CD14-positive monocyte (primary cell): ENCODE measurements at regions not wholly inside any gene's neighbourhood (a gene's known extent, or its start where the extent isn't known, plus 50 kb on each side); places are given as distances from the start of the nearest gene placed in this dataset.

Experiments
- DNase-seq, 3 donors: peaks; one replicate each; pipeline ENCODE4 v3.0.0-alpha.2; 2011 to 2022
- H2AFZ ChIP-seq: 2 replicates; pipeline ENCODE4 v1.6.0; 2012; ENCODE audit warnings: mild to moderate bottlenecking, low read depth, low read length, inconsistent platforms; ENCODE audit not compliant: insufficient read depth, poor library complexity, severe bottlenecking
- H3K27ac ChIP-seq, 2 donors: 1 replicate in 1 of 2; 2 replicates in 1 of 2; pipeline ENCODE4 v1.5.1; 2012 to 2013; ENCODE audit warnings: low read length in 2 of 2, control low read depth in 1 of 2, inconsistent platforms in 1 of 2, low read depth in 1 of 2, mild to moderate bottlenecking in 1 of 2
- H3K27me3 ChIP-seq, 2 donors: one replicate each; pipeline versions ENCODE4 v1.6.0 to v1.6.1; 2011 to 2013; ENCODE audit warnings: low read length in 2 of 2; ENCODE audit not compliant: control insufficient read depth in 2 of 2, insufficient read depth in 2 of 2
- H3K36me3 ChIP-seq, 2 donors: replicated peaks in 1 of 2; 1 replicate in 1 of 2; 2 replicates in 1 of 2; pipeline versions ENCODE4 v1.5.1 to v1.6.1; 2012 to 2013; ENCODE audit warnings: low read length in 2 of 2, control low read depth in 1 of 2, inconsistent platforms in 1 of 2, mild to moderate bottlenecking in 1 of 2; ENCODE audit not compliant: insufficient read depth in 2 of 2, control insufficient read depth in 1 of 2
- H3K4me1 ChIP-seq, 2 donors: 1 replicate in 1 of 2; 2 replicates in 1 of 2; pipeline versions ENCODE4 v1.5.1 to v1.6.1; 2012 to 2013; ENCODE audit warnings: low read length in 2 of 2, control low read depth in 1 of 2, inconsistent platforms in 1 of 2, mild to moderate bottlenecking in 1 of 2, moderate library complexity in 1 of 2; ENCODE audit not compliant: insufficient read depth in 2 of 2, control insufficient read depth in 1 of 2
- H3K4me2 ChIP-seq: replicated peaks from 2 replicates; pipeline ENCODE3; 2012; ENCODE audit warnings: low read length, moderate library complexity, mild to moderate bottlenecking; ENCODE audit not compliant: poor library complexity, severe bottlenecking; ENCODE audit errors: extremely low read depth
- H3K4me3 ChIP-seq, 3 experiments: fragments of 200-600 bp in 1 of 3; sonication (generic) in 1 of 3; replicated peaks in 1 of 3; 1 replicate in 2 of 3; 2 replicates in 1 of 3; pipeline ENCODE4 v1.5.1; 2011 to 2013; ENCODE audit warnings: low read length in 3 of 3, mild to moderate bottlenecking in 3 of 3, control low read depth in 2 of 3, low read depth in 2 of 3, inconsistent platforms in 1 of 3, moderate library complexity in 1 of 3
- H3K79me2 ChIP-seq: 2 replicates; pipeline ENCODE4 v1.6.0; 2012; ENCODE audit warnings: mild to moderate bottlenecking, control low read depth, inconsistent platforms, low read length, moderate library complexity; ENCODE audit not compliant: insufficient read depth
- H3K9ac ChIP-seq: 2 replicates; pipeline ENCODE4 v1.6.0; 2017; ENCODE audit warnings: low read length, mild to moderate bottlenecking; ENCODE audit not compliant: insufficient read depth, poor library complexity, severe bottlenecking
- H3K9me3 ChIP-seq, 2 donors: replicated peaks in 1 of 2; 1 replicate in 1 of 2; 2 replicates in 1 of 2; pipeline versions ENCODE4 v1.5.1 to v1.6.1; 2012 to 2013; ENCODE audit warnings: low read length in 2 of 2, control low read depth in 1 of 2; ENCODE audit not compliant: control insufficient read depth in 1 of 2, insufficient read depth in 1 of 2
- H4K20me1 ChIP-seq: 2 replicates; pipeline ENCODE4 v1.6.0; 2012; ENCODE audit warnings: mild to moderate bottlenecking, low read length, control low read depth, moderate library complexity; ENCODE audit not compliant: insufficient read depth
- H3K27ac Mint-ChIP-seq, 7 donors: one replicate each; pipeline ENCODE4 v1.8.0; 2020; ENCODE audit warnings: mild to moderate bottlenecking in 7 of 7, mixed read lengths in 7 of 7, moderate library complexity in 6 of 7, inconsistent platforms in 2 of 7
- H3K27me3 Mint-ChIP-seq, 3 donors: one replicate each; pipeline ENCODE4 v1.8.0; 2021 to 2022; ENCODE audit warnings: low read depth in 3 of 3, mild to moderate bottlenecking in 3 of 3, mixed read lengths in 3 of 3, moderate library complexity in 3 of 3, inconsistent platforms in 1 of 3
- H3K36me3 Mint-ChIP-seq, 2 donors: one replicate each; pipeline ENCODE4 v1.8.0; 2020; ENCODE audit warnings: mixed read lengths in 2 of 2, inconsistent platforms in 1 of 2, mild to moderate bottlenecking in 1 of 2
- H3K4me1 Mint-ChIP-seq: one replicate; pipeline ENCODE4 v1.8.0; 2020; ENCODE audit warnings: mild to moderate bottlenecking, mixed read lengths
- H3K4me3 Mint-ChIP-seq, 2 donors: one replicate each; pipeline ENCODE4 v1.8.0; 2020; ENCODE audit warnings: mild to moderate bottlenecking in 2 of 2, mixed read lengths in 2 of 2, moderate library complexity in 1 of 2
- H3K9me3 Mint-ChIP-seq, 7 donors: one replicate each; pipeline ENCODE4 v1.8.0; 2020 to 2022; ENCODE audit warnings: mixed read lengths in 7 of 7, mild to moderate bottlenecking in 6 of 7, moderate library complexity in 6 of 7, inconsistent platforms in 2 of 7
- WGBS: methylation state at CpG from one replicate; pipeline ENCODE4 v1.1.5; 2013; ENCODE audit warnings: missing lambda C conversion rate; ENCODE audit not compliant: insufficient coverage; 5-methylcytosine and 5-hydroxymethylcytosine counted together
- intact Hi-C, 2 donors: fragments of 100-400 bp; cut with micrococcal nuclease; formaldehyde crosslinking; loops; one replicate each; pipeline versions ENCODE4 v1.15.0 to v1.15.1; 2023
- TF ChIP-seq, protein P1 (sequence below): fragments of 200-600 bp; IDR thresholded peaks from one replicate; pipeline ENCODE4 v1.8.0; 2022; ENCODE audit warnings: antibody characterized with exemption, mild to moderate bottlenecking

DNA sequence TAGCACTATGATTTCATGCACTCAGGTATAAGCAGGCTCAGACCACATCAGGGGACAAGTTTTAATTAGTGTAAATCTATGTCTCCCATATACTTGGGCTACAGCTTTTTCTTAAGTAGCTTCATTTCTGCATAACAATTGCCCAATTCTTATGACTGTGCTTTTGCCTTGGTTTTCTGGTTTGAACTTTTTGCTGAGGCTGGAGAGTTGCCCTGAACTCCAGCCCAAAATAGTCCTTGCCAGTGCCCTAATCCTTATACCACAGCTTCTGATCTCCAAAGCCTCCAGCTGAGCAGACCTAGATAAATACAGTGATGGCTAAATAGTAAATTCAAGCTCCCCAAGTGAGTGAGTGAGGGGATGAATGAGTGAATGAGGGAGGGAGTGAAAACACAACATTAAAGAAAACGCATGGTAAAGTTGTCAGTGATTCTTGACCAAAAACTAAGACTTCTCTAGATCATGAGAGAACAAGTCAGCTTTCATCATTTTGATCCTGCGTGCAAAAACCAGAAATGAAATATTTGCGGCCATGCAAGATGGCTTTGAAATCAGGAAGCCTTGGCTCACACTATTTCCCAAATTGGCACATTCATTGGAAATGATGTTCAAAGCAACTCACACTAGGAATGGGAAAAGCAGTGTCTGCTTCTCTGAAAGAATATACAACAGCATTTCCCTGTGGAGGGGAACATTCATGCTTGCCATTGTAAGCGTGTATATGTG is 437.1 kb upstream of the CTSO start:
- Histone ChIP-seq H2AFZ (no peak overlapping the region), H3K9ac (no peak overlapping the region), H3K4me3 (no peak overlapping the region), H3K9me3 (no peaks in the 10 kb centered on the region), H3K27me3 (no peaks in the 10 kb centered on the region), H3K27ac (no peak overlapping the region), H3K4me2 (no peak overlapping the region), H3K4me1 (no peaks in the 10 kb centered on the region), H3K79me2 (no peaks in the 10 kb centered on the region), H4K20me1 (no peaks in the 10 kb centered on the region), H3K36me3 (no peaks in the 10 kb centered on the region)
- Mint-ChIP-seq H3K4me1 (no peaks in the 10 kb centered on the region), H3K9me3 (peaks cover 0 to 4% (median 0%) of the 10 kb centered on the region in 7 donors), H3K36me3 (no peaks in the 10 kb centered on the region), H3K27me3 (no peaks in the 10 kb centered on the region), H3K4me3 (no peak overlapping the region), H3K27ac (no peak overlapping the region)
- WGBS, result 100% methylated on average over 2 of the region's 4 CpGs
- TF ChIP-seq, protein P1, sequence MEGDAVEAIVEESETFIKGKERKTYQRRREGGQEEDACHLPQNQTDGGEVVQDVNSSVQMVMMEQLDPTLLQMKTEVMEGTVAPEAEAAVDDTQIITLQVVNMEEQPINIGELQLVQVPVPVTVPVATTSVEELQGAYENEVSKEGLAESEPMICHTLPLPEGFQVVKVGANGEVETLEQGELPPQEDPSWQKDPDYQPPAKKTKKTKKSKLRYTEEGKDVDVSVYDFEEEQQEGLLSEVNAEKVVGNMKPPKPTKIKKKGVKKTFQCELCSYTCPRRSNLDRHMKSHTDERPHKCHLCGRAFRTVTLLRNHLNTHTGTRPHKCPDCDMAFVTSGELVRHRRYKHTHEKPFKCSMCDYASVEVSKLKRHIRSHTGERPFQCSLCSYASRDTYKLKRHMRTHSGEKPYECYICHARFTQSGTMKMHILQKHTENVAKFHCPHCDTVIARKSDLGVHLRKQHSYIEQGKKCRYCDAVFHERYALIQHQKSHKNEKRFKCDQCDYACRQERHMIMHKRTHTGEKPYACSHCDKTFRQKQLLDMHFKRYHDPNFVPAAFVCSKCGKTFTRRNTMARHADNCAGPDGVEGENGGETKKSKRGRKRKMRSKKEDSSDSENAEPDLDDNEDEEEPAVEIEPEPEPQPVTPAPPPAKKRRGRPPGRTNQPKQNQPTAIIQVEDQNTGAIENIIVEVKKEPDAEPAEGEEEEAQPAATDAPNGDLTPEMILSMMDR, result no peak
- intact Hi-C loops, result no loop called here
- no peak for DNase-seq

DNA sequence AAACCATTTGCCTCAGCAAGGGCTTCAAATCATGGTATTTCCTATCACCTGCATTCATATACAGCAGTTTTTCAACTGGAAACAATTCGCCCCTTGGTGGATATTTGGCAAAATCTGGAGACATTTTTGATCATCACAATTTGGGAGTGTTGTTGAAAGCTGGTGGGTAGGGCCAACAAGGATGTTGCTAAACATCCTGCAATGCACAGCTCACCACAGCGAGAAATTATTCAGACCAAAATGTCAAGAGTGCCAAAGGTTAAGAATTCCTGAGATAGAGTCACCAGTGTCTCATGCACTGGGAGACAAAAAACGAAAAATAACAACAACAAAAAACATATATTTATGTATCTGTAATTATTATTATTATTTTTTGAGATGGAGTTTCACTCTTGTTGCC is 435.2 kb upstream of the CTSO start:
- no peak overlapping the region for H3K4me2 ChIP-seq
- H3K4me3 Mint-ChIP-seq, result no peak overlapping the region
- no peak overlapping the region for H3K27ac Mint-ChIP-seq
- H3K79me2 ChIP-seq, result no peaks in the 10 kb centered on the region
- H3K36me3 ChIP-seq, result no peaks in the 10 kb centered on the region
- H3K9me3 Mint-ChIP-seq, result peaks cover 0 to 4% (median 0%) of the 10 kb centered on the region in 7 donors
- no peaks in the 10 kb centered on the region for H3K27me3 Mint-ChIP-seq
- H3K27me3 ChIP-seq, result no peaks in the 10 kb centered on the region
- H3K4me1 Mint-ChIP-seq, result no peaks in the 10 kb centered on the region
- no peaks in the 10 kb centered on the region for H3K36me3 Mint-ChIP-seq
- no peak overlapping the region for H3K4me3 ChIP-seq
- intact Hi-C loops, result no loop called here
- no peak overlapping the region for H2AFZ ChIP-seq
- H4K20me1 ChIP-seq, result no peaks in the 10 kb centered on the region
- H3K9me3 ChIP-seq, result no peaks in the 10 kb centered on the region
- TF ChIP-seq, protein P1, result no peak
- DNase-seq, result no peak
- H3K4me1 ChIP-seq, result no peaks in the 10 kb centered on the region
- WGBS, result no CpG with 5 or more reads among the region's 3 CpGs
- no peak overlapping the region for H3K27ac ChIP-seq
- no peak overlapping the region for H3K9ac ChIP-seq
